Loucy (cell line): ENCODE measurements at regions not wholly inside any gene's neighbourhood (a gene's known extent, or its start where the extent isn't known, plus 50 kb on each side); places are given as distances from the start of the nearest gene placed in this dataset.
"Not testable (repeated sequence)": the region's sequence is repeated elsewhere in the genome, so short reads cannot be mapped to it uniquely, and the experiment has no call there.

Experiments
- H2AFZ ChIP-seq: fragments of 200-600 bp; sonication (generic); 2 replicates; pipeline ENCODE4 v1.6.0; 2016; ENCODE audit warnings: antibody characterized with exemption, mild to moderate bottlenecking, low read length, moderate library complexity
- H3F3A ChIP-seq: fragments of 200-600 bp; 2 replicates; pipeline ENCODE4 v1.6.0; 2016; ENCODE audit warnings: antibody characterized with exemption, low read depth, mild to moderate bottlenecking
- H3K27me3 ChIP-seq: fragments of 200-600 bp; sonication (generic); 2 replicates; pipeline ENCODE4 v1.6.1; 2014; ENCODE audit warnings: low read length, mild to moderate bottlenecking; ENCODE audit not compliant: insufficient read depth, poor library complexity, severe bottlenecking
- H3K36me3 ChIP-seq: fragments of 200-600 bp; sonication (generic); 2 replicates; pipeline ENCODE4 v1.6.1; 2016; ENCODE audit warnings: low read length; ENCODE audit not compliant: insufficient read depth
- H3K4me1 ChIP-seq: fragments of 200-600 bp; sonication (generic); 2 replicates; pipeline ENCODE4 v1.5.1; 2014; ENCODE audit warnings: low read length, mild to moderate bottlenecking; ENCODE audit not compliant: insufficient read depth, poor library complexity, severe bottlenecking
- H3K4me2 ChIP-seq: fragments of 200-600 bp; sonication (generic); 2 replicates; pipeline ENCODE4 v1.6.0; 2014; ENCODE audit warnings: antibody characterized with exemption, low read length, low read depth, mild to moderate bottlenecking; ENCODE audit not compliant: poor library complexity, severe bottlenecking
- H3K4me3 ChIP-seq: fragments of 200-600 bp; sonication (generic); 2 replicates; pipeline ENCODE4 v1.5.1; 2014; ENCODE audit warnings: low read length, mild to moderate bottlenecking, mixed read lengths; ENCODE audit not compliant: poor library complexity, severe bottlenecking
- H3K79me2 ChIP-seq: fragments of 200-600 bp; sonication (generic); 2 replicates; pipeline ENCODE4 v1.6.1; 2014; ENCODE audit warnings: low read length; ENCODE audit not compliant: insufficient read depth
- H3K9ac ChIP-seq: fragments of 200-600 bp; sonication (generic); 2 replicates; pipeline ENCODE4 v1.6.0; 2014; ENCODE audit warnings: mild to moderate bottlenecking, low read depth, low read length, moderate library complexity; ENCODE audit not compliant: poor library complexity, severe bottlenecking
- H3K9me2 ChIP-seq: fragments of 200-600 bp; sonication (generic); replicated peaks from 2 replicates; pipeline ENCODE4 v1.6.1; 2016; ENCODE audit warnings: low read depth, low read length, mixed read lengths
- H3K9me3 ChIP-seq: fragments of 200-600 bp; sonication (generic); 2 replicates; pipeline ENCODE4 v1.6.1; 2014; ENCODE audit warnings: mild to moderate bottlenecking, antibody characterized with exemption, low read length, low read depth; ENCODE audit not compliant: insufficient read depth
- H4K20me1 ChIP-seq: fragments of 200-600 bp; sonication (generic); 2 replicates; pipeline ENCODE4 v1.6.0; 2014; ENCODE audit warnings: antibody characterized with exemption, low read length, mild to moderate bottlenecking; ENCODE audit not compliant: insufficient read depth, poor library complexity, severe bottlenecking
- CTCF ChIP-seq: fragments of 200-600 bp; sonication (generic); conservative IDR thresholded peaks from 2 replicates; pipeline ENCODE4 v1.5.1; 2014; ENCODE audit warnings: mild to moderate bottlenecking, antibody characterized with exemption, low read length
- EZH2phosphoT487 ChIP-seq: fragments of 200-600 bp; IDR thresholded peaks from 2 replicates; pipeline ENCODE4 v1.6.1; 2018; ENCODE audit warnings: antibody characterized with exemption, mild to moderate bottlenecking, moderate library complexity, borderline replicate concordance

- H4K20me1 ChIP-seq = no peaks in the 10 kb centered on the region
- no peak overlapping the region for H2AFZ ChIP-seq
- no peak overlapping the region for H3K4me3 ChIP-seq
- no peaks in the 10 kb centered on the region for H3K4me1 ChIP-seq
- H3K9me3 ChIP-seq = no peaks in the 10 kb centered on the region
- H3K9ac ChIP-seq = no peak overlapping the region
- H3K79me2 ChIP-seq = no peaks in the 10 kb centered on the region
- no peaks in the 10 kb centered on the region for H3F3A ChIP-seq
- TF ChIP-seq EZH2phosphoT487 = no peak
- no peaks in the 10 kb centered on the region for H3K9me2 ChIP-seq
- H3K27me3 ChIP-seq = no peaks in the 10 kb centered on the region
- no peak overlapping the region for H3K4me2 ChIP-seq
- H3K36me3 ChIP-seq = no peaks in the 10 kb centered on the region
These were observed 333.0 kb downstream of the DCHS2 start for GRCh38 chr4:154158361-154159155.

- Histone ChIP-seq H3K36me3 (no peaks in the 10 kb centered on the region), H3K4me3 (no peak overlapping the region), H3K79me2 (no peaks in the 10 kb centered on the region), H3K9me2 (no peaks in the 10 kb centered on the region), H4K20me1 (no peaks in the 10 kb centered on the region), H3K9ac (no peak overlapping the region), H3K9me3 (no peaks in the 10 kb centered on the region), H3F3A (no peaks in the 10 kb centered on the region), H3K4me2 (no peak overlapping the region), H2AFZ (no peak overlapping the region), H3K27me3 (no peaks in the 10 kb centered on the region), H3K4me1 (no peaks in the 10 kb centered on the region)
- no peak for TF ChIP-seq EZH2phosphoT487
- no peak for TF ChIP-seq CTCF
These were observed 339.1 kb downstream of the DCHS2 start for GRCh38 chr4:154152546-154152945.

- H3K4me2 ChIP-seq, H3F3A ChIP-seq, H3K79me2 ChIP-seq, H3K4me1 ChIP-seq, H3K9me2 ChIP-seq, H3K4me3 ChIP-seq, H3K9me3 ChIP-seq, H3K9ac ChIP-seq, H3K27me3 ChIP-seq, H3K36me3 ChIP-seq, H2AFZ ChIP-seq, H4K20me1 ChIP-seq: not testable (repeated sequence)
These were observed 342.4 kb downstream of the DCHS2 start for GRCh38 chr4:154149236-154149635.

- Histone ChIP-seq H3K4me1 (peaks cover under 1% of the 10 kb centered on the region), H3K4me3 (no peak overlapping the region), H3K9me2 (no peaks in the 10 kb centered on the region), H3K79me2 (no peaks in the 10 kb centered on the region), H3K9me3 (no peaks in the 10 kb centered on the region), H3K36me3 (no peaks in the 10 kb centered on the region), H3F3A (no peaks in the 10 kb centered on the region), H3K27me3 (no peaks in the 10 kb centered on the region), H3K9ac (no peak overlapping the region), H4K20me1 (no peaks in the 10 kb centered on the region), H2AFZ (no peak overlapping the region), H3K4me2 (no peak overlapping the region)
- TF ChIP-seq CTCF (no peak), EZH2phosphoT487 (no peak)
These were observed 347.9 kb downstream of the DCHS2 start for GRCh38 chr4:154143720-154144119.
